IMR-90 (cell line): ENCODE measurements at regions not wholly inside any gene's neighbourhood (a gene's known extent, or its start where the extent isn't known, plus 50 kb on each side); places are given as distances from the start of the nearest gene placed in this dataset.

Experiments
- ATAC-seq: fragments of 200-7000 bp; cut with Tn5 transposase; 2 replicates; pipeline ENCODE4 v1.9.1; 2020; ENCODE audit warnings: low read depth, mild to moderate bottlenecking, moderate library complexity
- BruUV-seq: library from RNA; stranded (reverse); fragments of 400-500 nt; replicated peaks from 2 replicates; lab custom pipeline; 2021; lab: Mats Ljungman, UMichigan
- CTCF ChIA-PET: fragments of 300-600 bp; formaldehyde crosslinking; extraction: SDS; loops from one replicate; lab custom pipeline; 2021; ENCODE audit warnings: antibody characterized with exemption; lab: Yijun Ruan, JAX
- POLR2A ChIA-PET: fragments of 300-600 bp; sonication (Branson Sonifier 250); formaldehyde crosslinking; loops from one replicate; lab custom pipeline; 2022; ENCODE audit warnings: antibody characterized with exemption; ENCODE audit not compliant: unreplicated experiment; lab: Charles Lee
- DNase-seq: peaks from one replicate; pipeline ENCODE4 v3.0.0; 2013
- H2AFZ ChIP-seq: replicated peaks from 2 replicates; pipeline ENCODE3; 2013; ENCODE audit warnings: low read length, mild to moderate bottlenecking; ENCODE audit not compliant: poor library complexity
- H2AK5ac ChIP-seq: 2 replicates; pipeline ENCODE4 v1.6.1; 2013; ENCODE audit warnings: low read depth, low read length, inconsistent platforms
- H2AK9ac ChIP-seq: replicated peaks from 2 replicates; pipeline ENCODE3; 2013; ENCODE audit warnings: mild to moderate bottlenecking, low read depth, low read length, moderate library complexity; ENCODE audit not compliant: poor library complexity
- H2BK120ac ChIP-seq: 2 replicates; pipeline ENCODE4 v1.6.1; 2013; ENCODE audit warnings: low read depth, low read length, inconsistent platforms
- H2BK15ac ChIP-seq: 3 replicates; pipeline ENCODE4 v1.6.1; 2013; ENCODE audit warnings: low read depth, low read length, inconsistent platforms
- H2BK20ac ChIP-seq: 2 replicates; pipeline ENCODE4 v1.6.1; 2013; ENCODE audit warnings: low read depth, mild to moderate bottlenecking, inconsistent platforms, low read length, moderate library complexity
- H2BK5ac ChIP-seq: 2 replicates; pipeline ENCODE4 v1.6.1; 2013; ENCODE audit warnings: mild to moderate bottlenecking, low read depth, low read length, inconsistent platforms; ENCODE audit not compliant: poor library complexity, severe bottlenecking
- H3K14ac ChIP-seq: replicated peaks from 2 replicates; pipeline ENCODE4 v1.6.1; 2013; ENCODE audit warnings: low read depth, low read length, inconsistent platforms
- H3K18ac ChIP-seq: 2 replicates; pipeline ENCODE4 v1.6.1; 2013; ENCODE audit warnings: low read depth, low read length, control low read depth
- H3K23ac ChIP-seq: 2 replicates; pipeline ENCODE4 v1.6.1; 2013; ENCODE audit warnings: low read depth, low read length, inconsistent platforms
- H3K27ac ChIP-seq: 2 replicates; pipeline ENCODE4 v1.5.1; 2013; ENCODE audit warnings: mild to moderate bottlenecking, control low read depth, low read length; ENCODE audit not compliant: insufficient read depth
- H3K27me3 ChIP-seq: 2 replicates; pipeline ENCODE4 v1.6.1; 2013; ENCODE audit warnings: low read length; ENCODE audit not compliant: control insufficient read depth, insufficient read depth
- H3K36me3 ChIP-seq: 2 replicates; pipeline ENCODE4 v1.6.1; 2013; ENCODE audit warnings: low read length, mixed read lengths; ENCODE audit not compliant: control insufficient read depth, insufficient read depth
- H3K4ac ChIP-seq: 2 replicates; pipeline ENCODE4 v1.6.1; 2013; ENCODE audit warnings: low read depth, low read length, inconsistent platforms
- H3K4me1 ChIP-seq: 2 replicates; pipeline ENCODE4 v1.6.1; 2013; ENCODE audit warnings: low read length, mixed read lengths; ENCODE audit not compliant: control insufficient read depth, insufficient read depth
- H3K4me2 ChIP-seq: 2 replicates; pipeline ENCODE4 v1.6.1; 2013; ENCODE audit warnings: low read depth, mild to moderate bottlenecking, control low read depth, low read length, moderate library complexity
- H3K4me3 ChIP-seq: 2 replicates; pipeline ENCODE4 v1.5.1; 2013; ENCODE audit warnings: low read depth, mild to moderate bottlenecking, control low read depth, low read length, moderate library complexity; ENCODE audit not compliant: insufficient read depth
- H3K56ac ChIP-seq: 2 replicates; pipeline ENCODE4 v1.6.1; 2013; ENCODE audit warnings: low read length, inconsistent platforms; ENCODE audit not compliant: insufficient read depth; ENCODE audit errors: extremely low read depth
- H3K79me1 ChIP-seq, 2 experiments: 2 replicates each; pipeline ENCODE4 v1.6.1; 2013; ENCODE audit warnings: low read length in 2 of 2, inconsistent platforms in 1 of 2, low read depth in 1 of 2
- H3K9ac ChIP-seq: 2 replicates; pipeline ENCODE4 v1.6.1; 2013; ENCODE audit warnings: low read depth, low read length, control low read depth
- H3K9me1 ChIP-seq: 2 replicates; pipeline ENCODE4 v1.6.1; 2013; ENCODE audit warnings: low read length, inconsistent platforms; ENCODE audit not compliant: insufficient read depth
- H3K9me3 ChIP-seq: 2 replicates; pipeline ENCODE4 v1.6.1; 2013; ENCODE audit warnings: low read length; ENCODE audit not compliant: control insufficient read depth, insufficient read depth
- H4K20me1 ChIP-seq: 2 replicates; pipeline ENCODE4 v1.6.1; 2013; ENCODE audit warnings: low read length, inconsistent platforms; ENCODE audit not compliant: insufficient read depth
- H4K5ac ChIP-seq: 2 replicates; pipeline ENCODE4 v1.6.1; 2013; ENCODE audit warnings: mild to moderate bottlenecking, low read depth, low read length, control low read depth
- H4K8ac ChIP-seq, 2 experiments: 2 replicates each; pipeline ENCODE4 v1.6.1; 2013; ENCODE audit warnings: low read depth in 2 of 2, low read length in 2 of 2, control low read depth in 1 of 2, inconsistent platforms in 1 of 2
- H4K91ac ChIP-seq: 2 replicates; pipeline ENCODE4 v1.6.1; 2013; ENCODE audit warnings: low read depth, low read length, inconsistent platforms; ENCODE audit not compliant: insufficient read depth
- CHD1 ChIP-seq: IDR thresholded peaks from 2 replicates; pipeline ENCODE4 v1.6.1; 2012; ENCODE audit warnings: low read depth, low read length, improper control_type of control experiment
- MAFK ChIP-seq: IDR thresholded peaks from 2 replicates; pipeline ENCODE4 v1.6.1; 2012; ENCODE audit warnings: low read depth, low read length, improper control_type of control experiment
- MXI1 ChIP-seq: IDR thresholded peaks from 2 replicates; pipeline ENCODE4 v1.6.1; 2012; ENCODE audit warnings: low read depth, mild to moderate bottlenecking, low read length, moderate library complexity, borderline replicate concordance
- NFE2L2 ChIP-seq: fragments of 150-350 bp; IDR thresholded peaks from 2 replicates; pipeline ENCODE4 v1.6.1; 2016; ENCODE audit warnings: low read depth, mild to moderate bottlenecking, low read length
- POLR2A ChIP-seq: IDR thresholded peaks from 2 replicates; pipeline ENCODE4 v1.6.1; 2012; ENCODE audit warnings: mild to moderate bottlenecking, low read depth, low read length
- RAD21 ChIP-seq: IDR thresholded peaks from 2 replicates; pipeline ENCODE4 v1.6.1; 2012; ENCODE audit warnings: low read length, improper control_type of control experiment
- SMC3 ChIP-seq: fragments of 150-350 bp; IDR thresholded peaks from 2 replicates; pipeline ENCODE4 v1.6.1; 2016; ENCODE audit warnings: low read depth, mild to moderate bottlenecking, antibody characterized with exemption, low read length, moderate library complexity
- WGBS, 2 experiments: methylation state at CpG; one replicate each; pipeline versions ENCODE4 v1.1.5 to v1.1.7; 2013; ENCODE audit warnings: missing lambda C conversion rate in 2 of 2; ENCODE audit not compliant: insufficient read length in 1 of 2; ENCODE audit errors: extremely low coverage in 2 of 2; 5-methylcytosine and 5-hydroxymethylcytosine counted together
- dilution Hi-C: fragments of 300-500 bp; cut with HindIII; formaldehyde crosslinking; loops from one replicate; pipeline ENCODE4 v1.14.3; 2018; ENCODE audit warnings: low sequenced_read_pairs; ENCODE audit not compliant: unreplicated experiment
- in situ Hi-C: fragments of 300-500 bp; cut with MboI; formaldehyde crosslinking; loops from 3 replicates; pipeline ENCODE4 v1.14.3; 2019; ENCODE audit warnings: low sequenced_read_pairs, inconsistent platforms, mixed read lengths
- intact Hi-C: fragments of 100-400 bp; cut with micrococcal nuclease; formaldehyde crosslinking; loops from 2 replicates; pipeline ENCODE4 v1.10.0; 2022
- TF ChIP-seq, protein P1 (sequence below): conservative IDR thresholded peaks from 2 replicates; pipeline ENCODE4 v1.5.1; 2012; ENCODE audit warnings: mild to moderate bottlenecking, low read depth, low read length, improper control_type of control experiment

DNA sequence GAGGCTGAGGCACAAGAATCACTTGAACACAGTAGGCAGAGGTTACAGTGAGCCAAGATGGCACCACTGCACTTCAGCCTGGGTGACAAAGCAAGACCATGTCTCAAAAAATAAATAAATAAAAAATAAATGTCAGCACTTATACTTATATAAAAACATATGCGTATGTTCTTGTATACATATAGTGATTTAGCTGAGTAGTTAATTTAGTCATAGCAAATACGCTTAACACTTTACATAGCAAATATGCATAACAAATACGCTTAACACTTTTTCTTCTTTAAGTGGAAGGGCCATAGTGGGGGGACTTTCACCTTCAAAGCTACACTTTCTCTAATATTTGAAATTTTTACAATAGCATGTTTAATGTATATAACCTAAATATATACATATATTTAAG lies 64.0 kb upstream of the CAPRIN1 start:
- H4K91ac ChIP-seq = no peak overlapping the region
- dilution Hi-C loops = no loop called here
- H3K27me3 ChIP-seq = peaks cover 9% of the 10 kb centered on the region
- no peaks in the 10 kb centered on the region for H3K4me1 ChIP-seq
- in situ Hi-C loops = no loop called here
- no CpG with 5 or more reads among the region's 3 CpGs for WGBS, 2 experiments
- H2AFZ ChIP-seq = no peak overlapping the region
- no peak overlapping the region for H3K18ac ChIP-seq
- H3K9me3 ChIP-seq = no peaks in the 10 kb centered on the region
- H3K56ac ChIP-seq = no peak overlapping the region
- H3K4me3 ChIP-seq = no peak overlapping the region
- H2AK9ac ChIP-seq = no peak overlapping the region
- H2BK120ac ChIP-seq = no peak overlapping the region
- DNase-seq = no peak
- no peak overlapping the region for H3K14ac ChIP-seq
- H3K4ac ChIP-seq = no peak overlapping the region
- H3K9ac ChIP-seq = no peak overlapping the region
- ChIA-PET POLR2A (no interaction called here), CTCF (interaction anchor here (0.6 to 2.7 kb wide), 13 partner anchors 10 to 266 kb away, joined by 3 to 20 read pairs (median 5); no protein-coding TSS in a partner anchor)
- H2BK15ac ChIP-seq = no peak overlapping the region
- no TSS peak for BruUV-seq
- no peaks in the 10 kb centered on the region for H3K9me1 ChIP-seq
- no peak overlapping the region for H2BK20ac ChIP-seq
- intact Hi-C loops = loop anchor here (5.0 kb wide), 1 partner anchor 150 kb away; no protein-coding TSS in a partner anchor
- no peaks in the 10 kb centered on the region for H3K79me1 ChIP-seq
- H3K36me3 ChIP-seq = no peaks in the 10 kb centered on the region
- no peak overlapping the region for H2BK5ac ChIP-seq
- no peaks in the 10 kb centered on the region for H4K20me1 ChIP-seq
- no peak overlapping the region for H4K8ac ChIP-seq
- ATAC-seq = no peak
- TF ChIP-seq CHD1 (no peak), SMC3 (no peak), POLR2A (no peak), NFE2L2 (no peak), MXI1 (no peak), MAFK (no peak), RAD21 (no peak)
- TF ChIP-seq, protein P1, sequence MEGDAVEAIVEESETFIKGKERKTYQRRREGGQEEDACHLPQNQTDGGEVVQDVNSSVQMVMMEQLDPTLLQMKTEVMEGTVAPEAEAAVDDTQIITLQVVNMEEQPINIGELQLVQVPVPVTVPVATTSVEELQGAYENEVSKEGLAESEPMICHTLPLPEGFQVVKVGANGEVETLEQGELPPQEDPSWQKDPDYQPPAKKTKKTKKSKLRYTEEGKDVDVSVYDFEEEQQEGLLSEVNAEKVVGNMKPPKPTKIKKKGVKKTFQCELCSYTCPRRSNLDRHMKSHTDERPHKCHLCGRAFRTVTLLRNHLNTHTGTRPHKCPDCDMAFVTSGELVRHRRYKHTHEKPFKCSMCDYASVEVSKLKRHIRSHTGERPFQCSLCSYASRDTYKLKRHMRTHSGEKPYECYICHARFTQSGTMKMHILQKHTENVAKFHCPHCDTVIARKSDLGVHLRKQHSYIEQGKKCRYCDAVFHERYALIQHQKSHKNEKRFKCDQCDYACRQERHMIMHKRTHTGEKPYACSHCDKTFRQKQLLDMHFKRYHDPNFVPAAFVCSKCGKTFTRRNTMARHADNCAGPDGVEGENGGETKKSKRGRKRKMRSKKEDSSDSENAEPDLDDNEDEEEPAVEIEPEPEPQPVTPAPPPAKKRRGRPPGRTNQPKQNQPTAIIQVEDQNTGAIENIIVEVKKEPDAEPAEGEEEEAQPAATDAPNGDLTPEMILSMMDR = no peak
- H4K5ac ChIP-seq = no peak overlapping the region
- no peak overlapping the region for H2AK5ac ChIP-seq
- no peak overlapping the region for H3K4me2 ChIP-seq
- no peak overlapping the region for H3K23ac ChIP-seq
- H3K27ac ChIP-seq = no peak overlapping the region
